Gastrocnemius medialis (tissue), 4 donors: ENCODE measurements at regions not wholly inside any gene's neighbourhood (a gene's known extent, or its start where the extent isn't known, plus 50 kb on each side); places are given as distances from the start of the nearest gene placed in this dataset.
"Not testable (repeated sequence)": the region's sequence is repeated elsewhere in the genome, so short reads cannot be mapped to it uniquely, and the experiment has no call there.

Source experiments
- CTCF ChIP-seq, 5 experiments: fragments of 450-650 bp in 3 of 5; fragments of 200-600 bp in 2 of 5; sonication (generic) in 2 of 5; IDR thresholded peaks in 4 of 5; conservative IDR thresholded peaks in 1 of 5; 1 replicate in 4 of 5; 2 replicates in 1 of 5; pipeline ENCODE4 v1.5.1; 2016 to 2019; ENCODE audit warnings: antibody characterized with exemption in 5 of 5, mild to moderate bottlenecking in 3 of 5, moderate library complexity in 3 of 5
- POLR2A ChIP-seq, 2 donors: fragments of 450-650 bp; IDR thresholded peaks; one replicate each; pipeline ENCODE4 v1.6.1; 2017; ENCODE audit warnings: antibody characterized with exemption in 2 of 2, mild to moderate bottlenecking in 2 of 2, moderate library complexity in 2 of 2

GRCh38 chrY:22903503-22904192 is 80.4 kb upstream of the BPY2 start:
- not testable (repeated sequence) for TF ChIP-seq CTCF (IDR thresholded peaks at IDR 0.05 in 4 of 5, conservative IDR thresholded peaks at IDR 0.05 in 1 of 5); POLR2A (IDR thresholded peaks at IDR 0.05)
